ENCODE measurements at regions not wholly inside any gene's neighbourhood (a gene's known extent, or its start where the extent isn't known, plus 50 kb on each side); places are given as distances from the start of the nearest gene placed in this dataset.

DNA sequence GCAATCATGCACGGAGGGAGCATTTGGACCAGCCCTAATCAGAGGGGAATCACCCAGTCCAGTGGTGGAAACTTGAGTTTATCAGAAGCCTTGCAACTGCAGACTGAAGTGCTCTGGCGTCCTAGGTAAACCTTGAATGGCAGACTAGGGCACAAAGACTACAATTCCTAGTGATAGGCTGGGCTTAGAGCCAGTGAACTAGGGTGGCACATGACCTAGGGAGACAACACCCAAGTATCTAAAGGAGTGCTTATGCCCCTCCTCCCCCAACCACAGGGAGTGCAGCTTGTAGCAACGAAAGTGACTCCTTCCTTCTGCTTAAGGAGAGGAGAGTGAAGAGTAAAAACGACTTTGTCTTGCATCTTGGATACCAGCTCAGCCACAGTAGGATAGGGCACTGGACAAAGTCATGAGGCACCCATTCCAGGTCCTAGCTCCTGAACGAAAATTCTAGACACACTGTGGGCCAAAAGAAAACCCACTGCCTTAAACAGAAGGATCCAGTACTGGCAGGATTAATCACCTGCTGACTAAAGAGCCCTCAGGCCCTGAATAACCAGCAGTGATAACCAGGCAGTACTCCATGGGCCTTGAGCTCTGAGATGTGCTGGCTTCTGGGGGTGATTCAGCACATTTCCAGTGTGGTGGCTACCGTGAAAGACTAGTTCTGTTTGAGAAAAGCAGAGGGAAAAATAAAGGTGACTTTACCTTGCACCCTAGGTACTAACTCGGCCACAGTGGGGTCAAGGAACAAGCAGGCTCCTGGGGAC lies 58.7 kb upstream of the STARD8 start:
- no peak for DNase-seq (ENCODE audit: low spot score)
- intact Hi-C loops (cut with DNase I) = no loop called here

DNA sequence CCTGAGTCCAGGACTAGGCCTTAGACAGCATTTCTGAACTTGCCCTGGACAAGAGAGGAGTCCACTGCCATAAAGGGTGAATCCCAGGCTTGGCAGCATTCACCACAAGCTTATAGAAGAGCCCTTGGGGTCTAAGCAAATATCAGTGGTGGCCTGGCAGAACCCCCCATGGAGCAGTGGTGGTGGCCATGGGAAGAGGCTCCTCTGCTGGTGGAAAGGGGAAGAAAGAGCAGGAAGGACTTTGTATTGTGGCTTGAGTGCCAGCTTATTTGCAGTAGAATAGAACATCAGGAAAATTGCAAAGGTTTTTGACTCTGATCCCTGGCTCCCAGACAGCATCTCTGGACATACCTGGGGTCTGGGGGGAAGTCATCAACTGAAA lies 58.1 kb upstream of the STARD8 start:
- intact Hi-C loops (cut with DNase I) = no loop called here
- DNase-seq (ENCODE audit: low spot score) = no peak

DNA sequence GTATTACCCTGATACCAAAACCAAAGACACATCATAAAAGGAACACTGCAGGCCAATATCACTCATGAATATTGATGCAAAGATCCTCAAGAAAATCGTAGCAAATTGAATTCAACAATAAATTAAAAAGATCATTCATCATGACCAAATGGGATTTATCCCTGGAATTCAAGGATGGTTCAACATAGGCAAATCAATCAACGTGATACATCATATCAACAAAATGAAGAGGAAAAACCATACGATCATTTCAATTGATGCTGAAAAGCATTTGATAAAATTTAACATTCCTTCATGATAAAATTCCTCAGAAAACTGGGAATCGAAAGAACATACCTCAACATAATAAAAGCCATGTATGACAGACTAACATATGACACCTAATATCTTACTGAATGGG lies 52.7 kb upstream of the STARD8 start:
- intact Hi-C loops (cut with DNase I) = loop anchor here (10.0 kb wide), 1 partner anchor 120 kb away; no protein-coding TSS in a partner anchor
- no peak for DNase-seq (ENCODE audit: low spot score)

DNA sequence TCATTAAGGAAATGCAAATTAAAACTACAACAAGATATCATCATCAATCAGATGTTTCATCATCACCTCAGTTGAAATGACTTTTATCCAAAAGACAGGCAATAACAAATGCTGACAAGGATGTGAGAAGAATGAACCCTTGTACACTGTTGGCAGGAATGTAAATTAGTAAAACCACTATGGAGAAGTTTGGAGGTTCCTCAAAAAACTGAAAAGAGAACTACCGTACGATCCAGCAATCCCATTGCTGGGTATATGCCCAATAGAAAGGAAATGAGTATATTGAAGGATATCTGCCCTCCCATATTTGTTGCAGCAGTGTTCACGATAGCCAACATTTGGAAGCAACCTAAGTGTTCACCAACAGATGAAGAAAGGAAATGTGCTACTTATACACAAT lies 50.6 kb upstream of the STARD8 start:
- intact Hi-C loops (cut with DNase I) = loop anchor here (10.0 kb wide), 1 partner anchor 118 kb away; no protein-coding TSS in a partner anchor
- DNase-seq (ENCODE audit: low spot score) = no peak

All from cardiac septum (tissue), 1 donor.